ENCODE measurements at regions not wholly inside any gene's neighbourhood (a gene's known extent, or its start where the extent isn't known, plus 50 kb on each side); places are given as distances from the start of the nearest gene placed in this dataset.
"Not testable (repeated sequence)": the region's sequence is repeated elsewhere in the genome, so short reads cannot be mapped to it uniquely, and the experiment has no call there.

- no peak for DNase-seq
Measured at GRCh38 chr10:78326372-78326771, 292.7 kb downstream of the RPS24 start.

- no peak for DNase-seq
Measured at GRCh38 chr10:78327778-78328591, 294.3 kb downstream of the RPS24 start.

- DNase-seq: no peak
Measured at GRCh38 chr10:78328592-78329404, 295.1 kb downstream of the RPS24 start.

- DNase-seq: no peak
Measured at GRCh38 chr10:78330884-78331283, 297.2 kb downstream of the RPS24 start.

GRCh38 chr10:78331391-78331922 is 297.8 kb downstream of the RPS24 start:
- no peak for DNase-seq

- DNase-seq: no peak
Measured at GRCh38 chr10:78332012-78332411, 298.3 kb downstream of the RPS24 start.

- DNase-seq: no peak
Measured at GRCh38 chr10:78332657-78333056, 299.0 kb downstream of the RPS24 start.

- DNase-seq: no peak
Measured at GRCh38 chr10:78333362-78334143, 299.9 kb downstream of the RPS24 start.

- no peak for DNase-seq
Measured at GRCh38 chr10:78335371-78335690, 301.7 kb downstream of the RPS24 start.

- DNase-seq: no peak
Measured at GRCh38 chr10:78335691-78336401, 302.2 kb downstream of the RPS24 start.

GRCh38 chr10:78336402-78336791 is 302.7 kb downstream of the RPS24 start:
- DNase-seq: no peak

GRCh38 chr10:78337016-78337415 is 303.4 kb downstream of the RPS24 start:
- DNase-seq: no peak

GRCh38 chr10:78337646-78338391 is 304.2 kb downstream of the RPS24 start:
- DNase-seq: no peak

GRCh38 chr10:78338717-78339116 is 305.1 kb downstream of the RPS24 start:
- no peak for DNase-seq

- DNase-seq: no peak
Measured at GRCh38 chr10:78339251-78339650, 305.6 kb downstream of the RPS24 start.

GRCh38 chr10:78341953-78342614 is 308.4 kb downstream of the RPS24 start:
- DNase-seq: no peak

GRCh38 chr10:78342827-78343653 is 309.4 kb downstream of the RPS24 start:
- no peak for DNase-seq

- DNase-seq: not testable (repeated sequence)
Measured at GRCh38 chr10:78344257-78344656, 310.6 kb downstream of the RPS24 start.

- DNase-seq: not testable (repeated sequence)
Measured at GRCh38 chr10:78345515-78345914, 311.9 kb downstream of the RPS24 start.

- DNase-seq: no peak
Measured at GRCh38 chr10:78346721-78347120, 313.1 kb downstream of the RPS24 start.

All from NCI-H1436 (cell line).